ENCODE measurements at regions not wholly inside any gene's neighbourhood (a gene's known extent, or its start where the extent isn't known, plus 50 kb on each side); places are given as distances from the start of the nearest gene placed in this dataset.
A peak's percentile ranks its signal among the peaks of the same experiment; 100 is the strongest.

- TF ChIP-seq EZH2phosphoT487 (conservative IDR thresholded peaks at IDR 0.05; ENCODE audit: low read length) (no peak), CTCF (IDR thresholded peaks at IDR 0.05; ENCODE audit: insufficient read depth, low read length, poor library complexity, severe bottlenecking) (peak; percentile 43)
These were observed 455.0 kb upstream of the THBS1 start for GRCh38 chr15:39125904-39126303.

GRCh38 chr15:39127151-39127790 is 453.6 kb upstream of the THBS1 start:
- Histone ChIP-seq H3K9me3 (ENCODE audit: insufficient read depth, low read length) (no peaks in the 10 kb centered on the region), H3K27ac (ENCODE audit: low read depth, low read length) (no peak overlapping the region), H3K79me2 (ENCODE audit: insufficient read depth, low read length) (no peaks in the 10 kb centered on the region), H3K27me3 (ENCODE audit: low read length) (no peaks in the 10 kb centered on the region), H3K9me2 (replicated peaks; ENCODE audit: insufficient read depth, low read length) (no peaks in the 10 kb centered on the region), H4K20me1 (ENCODE audit: low read depth, low read length) (no peaks in the 10 kb centered on the region), H3K36me3 (ENCODE audit: low read length) (no peaks in the 10 kb centered on the region), H3F3A (ENCODE audit: insufficient read depth) (no peaks in the 10 kb centered on the region), H3K4me2 (ENCODE audit: low read depth, low read length, poor library complexity, severe bottlenecking) (no peak overlapping the region), H3K9ac (ENCODE audit: low read length) (no peak overlapping the region), H3K4me3 (ENCODE audit: insufficient read depth, low read length, poor library complexity, severe bottlenecking) (no peak overlapping the region), H2AFZ (ENCODE audit: low read depth, low read length, severe bottlenecking) (no peak overlapping the region)
- no peak for TF ChIP-seq EZH2phosphoT487 (conservative IDR thresholded peaks at IDR 0.05; ENCODE audit: low read length)
- no peak for TF ChIP-seq CTCF (IDR thresholded peaks at IDR 0.05; ENCODE audit: insufficient read depth, low read length, poor library complexity, severe bottlenecking)

More at GRCh38 chr15:39125904-39126303, 455.0 kb upstream of the THBS1 start:
- H3K27me3 ChIP-seq (ENCODE audit: low read length): no peaks in the 10 kb centered on the region
- H3K27ac ChIP-seq (ENCODE audit: low read depth, low read length): no peak overlapping the region
- no peaks in the 10 kb centered on the region for H3K79me2 ChIP-seq (ENCODE audit: insufficient read depth, low read length)
- H3K4me3 ChIP-seq (ENCODE audit: insufficient read depth, low read length, poor library complexity, severe bottlenecking): no peak overlapping the region
- no peak overlapping the region for H2AFZ ChIP-seq (ENCODE audit: low read depth, low read length, severe bottlenecking)
- H3K4me2 ChIP-seq (ENCODE audit: low read depth, low read length, poor library complexity, severe bottlenecking): no peak overlapping the region
- no peaks in the 10 kb centered on the region for H3K9me2 ChIP-seq (replicated peaks; ENCODE audit: insufficient read depth, low read length)
- no peaks in the 10 kb centered on the region for H3K9me3 ChIP-seq (ENCODE audit: insufficient read depth, low read length)
- H4K20me1 ChIP-seq (ENCODE audit: low read depth, low read length): no peaks in the 10 kb centered on the region
- H3F3A ChIP-seq (ENCODE audit: insufficient read depth): no peaks in the 10 kb centered on the region
- no peaks in the 10 kb centered on the region for H3K36me3 ChIP-seq (ENCODE audit: low read length)
- no peak overlapping the region for H3K9ac ChIP-seq (ENCODE audit: low read length)

- H3K9me3 ChIP-seq (ENCODE audit: insufficient read depth, low read length): no peaks in the 10 kb centered on the region
- H3K4me2 ChIP-seq (ENCODE audit: low read depth, low read length, poor library complexity, severe bottlenecking): no peak overlapping the region
- no peak overlapping the region for H3K4me3 ChIP-seq (ENCODE audit: insufficient read depth, low read length, poor library complexity, severe bottlenecking)
- no peak overlapping the region for H2AFZ ChIP-seq (ENCODE audit: low read depth, low read length, severe bottlenecking)
- no peaks in the 10 kb centered on the region for H3K27me3 ChIP-seq (ENCODE audit: low read length)
- no peak for TF ChIP-seq EZH2phosphoT487 (conservative IDR thresholded peaks at IDR 0.05; ENCODE audit: low read length)
- no peak for TF ChIP-seq CTCF (IDR thresholded peaks at IDR 0.05; ENCODE audit: insufficient read depth, low read length, poor library complexity, severe bottlenecking)
- H3K9ac ChIP-seq (ENCODE audit: low read length): no peak overlapping the region
- H3K36me3 ChIP-seq (ENCODE audit: low read length): no peaks in the 10 kb centered on the region
- H3K27ac ChIP-seq (ENCODE audit: low read depth, low read length): no peak overlapping the region
- H3K79me2 ChIP-seq (ENCODE audit: insufficient read depth, low read length): no peaks in the 10 kb centered on the region
- no peaks in the 10 kb centered on the region for H3K9me2 ChIP-seq (replicated peaks; ENCODE audit: insufficient read depth, low read length)
- H3F3A ChIP-seq (ENCODE audit: insufficient read depth): no peaks in the 10 kb centered on the region
- H4K20me1 ChIP-seq (ENCODE audit: low read depth, low read length): no peaks in the 10 kb centered on the region
These were observed 452.8 kb upstream of the THBS1 start for GRCh38 chr15:39127925-39128617.

Data from SU-DHL-6 (cell line).